A673 (cell line): ENCODE measurements at regions not wholly inside any gene's neighbourhood (a gene's known extent, or its start where the extent isn't known, plus 50 kb on each side); places are given as distances from the start of the nearest gene placed in this dataset.

Experiments
- BruUV-seq: library from RNA; stranded (reverse); fragments of 400-500 nt; replicated peaks from 2 replicates; lab custom pipeline; 2021; lab: Mats Ljungman, UMichigan
- CTCF ChIA-PET: fragments of 300-600 bp; sonication (Branson Sonifier 250); formaldehyde crosslinking; loops from one replicate; lab custom pipeline; 2022; ENCODE audit warnings: antibody characterized with exemption; lab: Charles Lee
- POLR2A ChIA-PET: fragments of 300-600 bp; sonication (Branson Sonifier 250); formaldehyde crosslinking; loops from one replicate; lab custom pipeline; 2022; ENCODE audit warnings: antibody characterized with exemption; ENCODE audit not compliant: low non-redundant PET; lab: Charles Lee
- DNase-seq: peaks from one replicate; pipeline ENCODE4 v3.0.0-alpha.2; 2015; ENCODE audit warnings: low spot score
- H3K27ac ChIP-seq: fragments of 200-600 bp; sonication (generic); 2 replicates; pipeline ENCODE4 v1.5.1; 2016; ENCODE audit warnings: mixed run types, low read depth, mild to moderate bottlenecking, mixed read lengths, antibody characterized with exemption, low read length; ENCODE audit not compliant: poor library complexity, severe bottlenecking
- H3K27me3 ChIP-seq: fragments of 200-600 bp; sonication (generic); replicated peaks from 2 replicates; pipeline ENCODE4 v1.6.1; 2017; ENCODE audit warnings: mixed run types, low read depth, mild to moderate bottlenecking, mixed read lengths, antibody characterized with exemption, low read length; ENCODE audit not compliant: insufficient read depth, poor library complexity
- H3K36me3 ChIP-seq: fragments of 200-600 bp; sonication (generic); 2 replicates; pipeline ENCODE4 v1.6.1; 2016; ENCODE audit warnings: mixed run types, mild to moderate bottlenecking, mixed read lengths, antibody characterized with exemption, low read length; ENCODE audit not compliant: insufficient read depth, poor library complexity, severe bottlenecking
- H3K4me1 ChIP-seq: fragments of 200-600 bp; sonication (generic); 2 replicates; pipeline ENCODE4 v1.6.1; 2017; ENCODE audit warnings: mixed run types, mild to moderate bottlenecking, mixed read lengths, antibody characterized with exemption, low read length; ENCODE audit not compliant: insufficient read depth, poor library complexity, severe bottlenecking
- H3K4me3 ChIP-seq: fragments of 200-600 bp; sonication (generic); 2 replicates; pipeline ENCODE4 v1.5.1; 2016; ENCODE audit warnings: low read depth, mixed run types, mild to moderate bottlenecking, mixed read lengths, low read length; ENCODE audit not compliant: poor library complexity, severe bottlenecking
- H3K9me3 ChIP-seq: fragments of 200-600 bp; sonication (generic); 2 replicates; pipeline ENCODE4 v1.6.1; 2016; ENCODE audit warnings: mixed run types, low read depth, mild to moderate bottlenecking, mixed read lengths, antibody characterized with exemption, low read length; ENCODE audit not compliant: poor library complexity, severe bottlenecking
- CTCF ChIP-seq: fragments of 300-800, 200-600 bp; sonication (generic); conservative IDR thresholded peaks from 2 replicates; pipeline ENCODE4 v1.5.1; 2017; ENCODE audit warnings: low read depth, mild to moderate bottlenecking, antibody characterized with exemption, low read length, moderate library complexity, mixed read lengths
- EZH2 ChIP-seq: fragments of 200-600 bp; sonication (generic); IDR thresholded peaks from 2 replicates; pipeline ENCODE4 v1.6.1; 2017; ENCODE audit warnings: borderline replicate concordance, low read depth, mild to moderate bottlenecking, mixed read lengths, antibody characterized with exemption, low read length; ENCODE audit not compliant: poor library complexity, severe bottlenecking
- intact Hi-C: fragments of 100-400 bp; cut with micrococcal nuclease; formaldehyde crosslinking; loops from one replicate; pipeline ENCODE4 v1.10.0; 2022; ENCODE audit not compliant: unreplicated experiment

GRCh38 chr6:88458662-88459061 lies 292.5 kb upstream of the CNR1 start:
- H3K4me1 ChIP-seq = no peaks in the 10 kb centered on the region
- no peak for TF ChIP-seq CTCF
- no peak for TF ChIP-seq EZH2
- DNase-seq = no peak
- ChIA-PET POLR2A (no interaction called here), CTCF (no interaction called here)
- no TSS peak for BruUV-seq
- H3K9me3 ChIP-seq = no peaks in the 10 kb centered on the region
- no peak overlapping the region for H3K27ac ChIP-seq
- H3K4me3 ChIP-seq = no peak overlapping the region
- intact Hi-C loops = no loop called here
- H3K27me3 ChIP-seq = peaks cover 23% of the 10 kb centered on the region
- no peaks in the 10 kb centered on the region for H3K36me3 ChIP-seq

- DNase-seq = no peak
- no peaks in the 10 kb centered on the region for H3K4me1 ChIP-seq
- TF ChIP-seq CTCF = no peak
- TF ChIP-seq EZH2 = no peak
- intact Hi-C loops = no loop called here
- H3K27ac ChIP-seq = no peak overlapping the region
- no peaks in the 10 kb centered on the region for H3K36me3 ChIP-seq
- ChIA-PET POLR2A (no interaction called here), CTCF (no interaction called here)
- no peak overlapping the region for H3K4me3 ChIP-seq
- no peaks in the 10 kb centered on the region for H3K27me3 ChIP-seq
- BruUV-seq = no TSS peak
- H3K9me3 ChIP-seq = no peaks in the 10 kb centered on the region
Measured at GRCh38 chr6:88456221-88456859, 290.2 kb upstream of the CNR1 start.

- intact Hi-C loops = no loop called here
- no TSS peak for BruUV-seq
- H3K27me3 ChIP-seq = no peaks in the 10 kb centered on the region
- DNase-seq = no peak
- H3K27ac ChIP-seq = no peak overlapping the region
- ChIA-PET CTCF (no interaction called here), POLR2A (no interaction called here)
- no peaks in the 10 kb centered on the region for H3K9me3 ChIP-seq
- H3K36me3 ChIP-seq = no peaks in the 10 kb centered on the region
- no peak for TF ChIP-seq EZH2
- TF ChIP-seq CTCF = no peak
- no peaks in the 10 kb centered on the region for H3K4me1 ChIP-seq
- no peak overlapping the region for H3K4me3 ChIP-seq
Measured at GRCh38 chr6:88455317-88455716, 289.2 kb upstream of the CNR1 start.
